SK-N-SH treated with all-trans-retinoic acid at 6 μM for 48 hours (cell line): ENCODE measurements at regions not wholly inside any gene's neighbourhood (a gene's known extent, or its start where the extent isn't known, plus 50 kb on each side); places are given as distances from the start of the nearest gene placed in this dataset.
"Not testable (repeated sequence)": the region's sequence is repeated elsewhere in the genome, so short reads cannot be mapped to it uniquely, and the experiment has no call there.

Source experiments
- BACH2 ChIP-seq: fragments of 250-450 bp; sonication (Bioruptor Pico); IDR thresholded peaks from 2 replicates; pipeline ENCODE4 v1.9.0; 2021; ENCODE audit warnings: mild to moderate bottlenecking, borderline replicate concordance
- ZFP3 ChIP-seq: fragments of 250-450 bp; sonication (Bioruptor Pico); IDR thresholded peaks from 2 replicates; pipeline ENCODE4 v1.5.0; 2020; ENCODE audit warnings: mild to moderate bottlenecking, moderate library complexity

GRCh38 chr4:81580994-81581374 is 109.3 kb upstream of the RASGEF1B start:
- not testable (repeated sequence) for TF ChIP-seq BACH2, ZFP3 (CRISPR knock-in tag)
